DMS153 (cell line): ENCODE measurements at regions not wholly inside any gene's neighbourhood (a gene's known extent, or its start where the extent isn't known, plus 50 kb on each side); places are given as distances from the start of the nearest gene placed in this dataset.
A peak's percentile ranks its signal among the peaks of the same experiment; 100 is the strongest.

Source experiments
- DNase-seq: peaks from one replicate; lab custom pipeline; 2025; lab: John Stamatoyannopoulos, UW

GRCh38 chr18:45312555-45313126 lies 302.6 kb upstream of the SLC14A2 start:
- DNase-seq = no peak

- no peak for DNase-seq
Observed at GRCh38 chr18:45316127-45316526, 299.1 kb upstream of the SLC14A2 start.

- peak; percentile 42 for DNase-seq
Observed at GRCh38 chr18:45317948-45318640, 297.2 kb upstream of the SLC14A2 start.

- no peak for DNase-seq
Observed at GRCh38 chr18:45320724-45321123, 294.6 kb upstream of the SLC14A2 start.

GRCh38 chr18:45321520-45321919 lies 293.8 kb upstream of the SLC14A2 start:
- peak; percentile 75 for DNase-seq

- DNase-seq = no peak
Observed at GRCh38 chr18:45322343-45322742, 292.9 kb upstream of the SLC14A2 start.

- DNase-seq = no peak
Observed at GRCh38 chr18:45324101-45324494, 291.2 kb upstream of the SLC14A2 start.

GRCh38 chr18:45324495-45325113 lies 290.7 kb upstream of the SLC14A2 start:
- peak; percentile 36 for DNase-seq

GRCh38 chr18:45325778-45326177 lies 289.5 kb upstream of the SLC14A2 start:
- no peak for DNase-seq

GRCh38 chr18:45326505-45326904 lies 288.8 kb upstream of the SLC14A2 start:
- no peak for DNase-seq

GRCh38 chr18:45328296-45328695 lies 287.0 kb upstream of the SLC14A2 start:
- DNase-seq = no peak

GRCh38 chr18:45328811-45329210 lies 286.5 kb upstream of the SLC14A2 start:
- DNase-seq = no peak

- DNase-seq = no peak
Observed at GRCh38 chr18:45329316-45329715, 286.0 kb upstream of the SLC14A2 start.

GRCh38 chr18:45330170-45330594 lies 285.1 kb upstream of the SLC14A2 start:
- DNase-seq = no peak

- DNase-seq = no peak
Observed at GRCh38 chr18:45332871-45333270, 282.4 kb upstream of the SLC14A2 start.

- no peak for DNase-seq
Observed at GRCh38 chr18:45334191-45334590, 281.1 kb upstream of the SLC14A2 start.

GRCh38 chr18:45335282-45336043 lies 279.8 kb upstream of the SLC14A2 start:
- DNase-seq = no peak

- no peak for DNase-seq
Observed at GRCh38 chr18:45336448-45336847, 278.8 kb upstream of the SLC14A2 start.

- DNase-seq = no peak
Observed at GRCh38 chr18:45337477-45337876, 277.8 kb upstream of the SLC14A2 start.

GRCh38 chr18:45339810-45340550 lies 275.3 kb upstream of the SLC14A2 start:
- no peak for DNase-seq

- DNase-seq = no peak
Observed at GRCh38 chr18:45340884-45341283, 274.4 kb upstream of the SLC14A2 start.

GRCh38 chr18:45341454-45341853 lies 273.8 kb upstream of the SLC14A2 start:
- no peak for DNase-seq
